ENCODE measurements at regions not wholly inside any gene's neighbourhood (a gene's known extent, or its start where the extent isn't known, plus 50 kb on each side); places are given as distances from the start of the nearest gene placed in this dataset.

DNA sequence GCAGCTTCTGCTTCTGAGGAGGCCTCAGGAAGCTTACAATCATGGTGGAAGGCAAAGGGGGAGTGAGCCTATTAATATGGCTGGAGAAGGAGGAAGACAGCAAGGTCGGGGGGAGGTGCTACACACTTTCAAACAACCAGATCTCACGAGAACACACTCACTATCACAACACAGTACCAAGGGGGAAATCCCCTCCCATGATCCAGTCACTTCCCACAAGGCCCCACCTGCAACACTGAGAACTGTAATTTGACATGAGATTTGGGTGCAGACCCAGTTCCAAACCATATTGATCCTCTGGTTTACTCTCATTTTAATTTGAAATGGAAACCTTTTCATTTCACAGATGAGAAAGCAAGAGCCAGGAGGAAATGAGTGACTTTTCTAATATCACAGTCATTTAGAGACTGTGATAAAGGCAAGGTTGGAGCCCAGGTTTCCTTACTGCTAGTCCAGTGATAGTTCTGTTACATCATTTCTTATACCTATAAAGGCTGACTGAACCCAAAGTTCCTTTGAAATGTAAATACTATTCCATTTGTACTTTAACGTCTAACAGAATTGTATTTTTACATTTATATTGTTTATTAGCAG lies 105.8 kb upstream of the GAP43 start:
- DNase-seq (ENCODE audit: low read depth in 4 of 4, low spot score in 2 of 4): no peak

DNA sequence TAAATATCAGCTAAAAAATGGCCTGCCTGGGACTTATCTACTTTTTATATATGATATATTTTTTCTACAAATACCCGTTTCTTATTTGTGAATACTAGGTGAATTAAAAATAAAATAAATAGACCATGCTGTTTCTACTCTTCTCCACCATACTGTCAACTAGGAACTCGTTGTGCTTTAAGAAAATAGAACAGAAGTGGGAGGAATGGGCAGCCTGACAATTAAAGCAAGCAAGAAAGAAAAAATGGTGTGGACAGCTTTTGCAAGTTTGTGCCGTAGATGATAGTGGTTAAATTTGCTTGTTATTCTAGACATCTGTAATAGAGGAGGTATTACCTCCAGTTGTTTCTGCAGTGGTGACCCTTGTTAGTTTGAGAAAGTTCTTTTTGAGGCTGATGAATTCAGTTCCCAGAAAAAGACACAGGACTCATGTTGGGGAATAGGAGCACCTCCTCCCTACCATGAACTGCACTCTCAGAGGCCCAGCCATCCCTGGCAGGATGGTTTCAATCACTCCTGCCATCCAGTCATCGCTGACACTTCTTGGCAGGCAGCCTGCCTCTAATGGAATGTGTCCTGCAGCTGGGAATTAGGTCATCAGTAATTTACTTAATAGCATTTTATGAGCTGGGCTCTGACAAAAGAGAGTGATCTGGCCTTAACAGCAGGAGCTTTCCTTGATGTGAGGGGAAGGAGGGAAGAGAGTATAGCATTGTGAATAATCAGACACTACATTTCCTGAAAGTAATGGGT lies 105.0 kb upstream of the GAP43 start:
- DNase-seq (ENCODE audit: low read depth in 4 of 4, low spot score in 2 of 4): peak; percentile 13 to 55 (median 31)

DNA sequence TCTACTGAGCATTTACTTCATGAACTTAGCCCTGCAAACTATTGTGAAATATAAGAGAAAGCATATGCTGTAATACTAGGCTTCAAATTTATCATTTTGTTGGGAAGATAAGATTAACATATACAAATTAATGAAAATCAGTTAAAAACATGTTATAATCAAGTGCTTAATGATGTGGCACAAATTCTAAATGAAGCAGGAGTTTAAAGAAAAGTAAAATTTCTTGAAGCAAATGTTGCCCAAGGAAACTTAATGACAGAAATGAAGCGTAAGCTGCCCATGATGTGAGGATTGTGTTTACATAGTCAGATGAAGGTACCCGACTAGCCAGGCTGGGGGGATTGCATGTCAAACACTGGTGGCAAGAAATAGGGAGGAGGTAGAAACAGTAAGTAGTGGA lies 103.1 kb upstream of the GAP43 start:
- no peak for DNase-seq (ENCODE audit: low read depth in 4 of 4, low spot score in 2 of 4)

DNA sequence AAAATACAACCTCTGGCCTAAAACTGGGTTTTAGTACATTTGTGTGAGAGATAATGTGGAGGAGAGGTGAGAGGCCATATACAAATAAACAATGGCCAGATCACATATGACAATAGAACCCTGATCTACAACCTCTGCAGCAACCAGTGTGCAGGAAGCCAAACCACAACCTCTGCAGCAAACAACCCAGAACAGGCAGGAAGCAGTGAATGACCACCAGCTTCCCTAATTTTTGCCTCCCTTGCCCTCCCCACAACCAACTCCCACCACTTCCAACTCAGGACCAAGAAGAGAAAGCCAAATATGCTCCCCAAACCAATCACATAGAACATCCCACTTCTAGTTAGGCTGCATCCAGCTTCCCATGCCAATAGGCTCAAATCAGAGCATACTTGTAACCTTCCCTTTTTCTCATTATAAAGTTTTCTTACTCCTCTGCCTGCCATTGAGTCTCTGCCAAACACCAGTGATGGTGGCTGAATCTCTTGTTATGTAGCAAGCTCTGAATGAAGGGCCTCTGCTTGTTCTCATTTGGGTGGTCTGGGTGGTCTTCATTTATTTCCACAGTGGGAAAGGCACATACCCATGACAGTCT lies 102.6 kb upstream of the GAP43 start:
- DNase-seq (ENCODE audit: low read depth in 4 of 4, low spot score in 2 of 4): no peak

DNA sequence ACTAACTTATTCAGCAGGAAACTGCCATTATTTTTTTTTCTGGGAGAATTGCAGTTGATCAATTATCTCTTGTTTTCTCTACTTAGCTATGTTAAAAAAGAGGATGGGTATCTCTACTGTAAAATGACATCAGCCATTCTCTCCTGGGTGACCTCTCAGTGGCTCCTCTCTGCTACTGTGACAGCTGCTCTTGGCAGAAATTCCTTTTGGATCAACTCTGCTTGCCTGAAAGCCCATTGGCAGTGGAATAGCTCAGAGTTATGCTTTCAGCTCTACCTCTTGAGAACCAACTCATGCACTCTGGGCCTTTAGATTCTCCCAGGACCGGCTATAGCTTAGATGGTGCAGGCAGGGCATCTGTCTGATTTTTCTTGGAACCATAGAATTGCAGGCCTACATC lies 99.9 kb upstream of the GAP43 start:
- no peak for DNase-seq (ENCODE audit: low read depth in 4 of 4, low spot score in 2 of 4)

- no peak for DNase-seq (ENCODE audit: low read depth in 4 of 4, low spot score in 2 of 4)
These were observed 98.8 kb upstream of the GAP43 start for GRCh38 chr3:115524549-115524948.

DNA sequence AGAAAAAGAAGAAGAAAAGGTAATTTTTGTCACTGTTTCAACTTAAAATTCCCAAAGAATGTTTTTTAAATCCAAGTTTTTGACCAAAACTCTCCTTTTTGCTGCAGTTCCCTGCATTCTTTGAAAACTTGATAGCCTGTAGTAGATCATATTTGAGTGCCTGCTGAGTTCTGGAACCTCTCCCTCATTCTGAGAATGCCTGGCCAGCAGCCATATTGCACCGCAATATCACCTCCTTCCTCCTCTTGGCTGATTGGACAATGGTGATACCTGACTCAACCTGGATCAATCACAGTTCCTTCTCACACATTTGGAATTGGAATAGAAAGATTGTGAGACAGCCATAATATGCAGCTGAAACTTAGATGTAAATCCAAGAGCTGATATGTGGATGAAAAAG lies 97.6 kb upstream of the GAP43 start:
- DNase-seq (ENCODE audit: low read depth in 4 of 4, low spot score in 2 of 4): no peak

- DNase-seq (ENCODE audit: low read depth in 4 of 4, low spot score in 2 of 4): no peak
These were observed 90.1 kb upstream of the GAP43 start for GRCh38 chr3:115533218-115533617.

DNA sequence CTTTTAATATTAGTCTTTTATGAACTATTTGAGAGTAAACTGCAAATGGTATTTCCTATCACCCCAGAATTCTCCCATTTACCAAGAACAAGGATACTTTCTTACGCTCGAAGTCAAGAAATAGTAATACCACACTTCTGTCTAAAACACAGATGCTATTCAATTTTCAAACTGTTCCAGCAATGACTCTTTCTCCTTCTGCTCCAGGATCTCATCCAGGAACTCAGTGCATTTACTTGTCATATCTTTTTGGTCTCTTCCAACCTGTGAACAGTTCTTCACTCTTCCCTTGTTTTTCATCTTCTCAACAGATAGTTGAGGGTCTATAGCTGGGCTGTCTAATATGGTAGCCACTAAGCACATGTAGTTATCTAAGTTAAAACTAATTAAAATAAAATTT lies 87.1 kb upstream of the GAP43 start:
- DNase-seq (ENCODE audit: low read depth in 4 of 4, low spot score in 2 of 4): no peak

DNA sequence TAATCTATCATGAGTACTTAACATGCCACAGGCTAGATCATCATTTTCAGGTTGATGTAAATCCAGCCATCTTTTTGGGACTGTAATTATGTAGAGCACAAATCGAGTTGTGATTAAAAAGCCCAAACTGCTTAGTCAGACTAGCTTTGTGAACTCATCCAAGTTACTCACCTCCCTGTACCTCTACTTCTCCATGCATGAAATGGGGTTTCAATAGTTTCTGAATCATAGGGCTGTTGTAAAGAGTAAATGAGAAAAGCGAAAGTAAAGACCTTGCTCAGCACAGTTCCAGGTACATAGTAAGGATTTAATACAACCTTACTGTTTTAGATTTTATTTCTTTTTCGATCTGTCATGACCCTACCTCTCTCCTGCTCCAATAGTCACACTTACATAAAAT lies 85.6 kb upstream of the GAP43 start:
- DNase-seq (ENCODE audit: low read depth in 4 of 4, low spot score in 2 of 4): no peak

GRCh38 chr3:115547207-115547606 lies 76.1 kb upstream of the GAP43 start:
- DNase-seq (ENCODE audit: low read depth in 4 of 4, low spot score in 2 of 4): no peak

DNA sequence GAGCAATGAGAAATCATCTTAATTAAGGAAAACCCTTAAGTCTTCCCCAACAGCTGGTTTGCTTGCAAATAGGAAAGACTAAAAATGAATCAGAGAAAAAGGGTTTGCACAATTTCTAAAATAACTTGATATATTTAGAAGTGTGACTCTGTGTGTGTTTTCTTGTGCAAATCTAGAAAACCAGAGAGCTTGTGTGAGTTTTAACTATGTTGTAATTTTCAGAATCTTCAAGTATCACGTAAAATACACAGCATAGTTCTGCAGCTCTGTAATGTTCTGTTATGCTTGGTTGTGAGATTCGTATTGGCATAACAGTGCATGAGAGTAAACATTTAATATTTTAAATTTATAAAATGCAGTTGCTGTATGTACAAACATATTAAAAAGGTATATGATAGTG lies 74.7 kb upstream of the GAP43 start:
- DNase-seq (ENCODE audit: low read depth in 4 of 4, low spot score in 2 of 4): no peak

DNA sequence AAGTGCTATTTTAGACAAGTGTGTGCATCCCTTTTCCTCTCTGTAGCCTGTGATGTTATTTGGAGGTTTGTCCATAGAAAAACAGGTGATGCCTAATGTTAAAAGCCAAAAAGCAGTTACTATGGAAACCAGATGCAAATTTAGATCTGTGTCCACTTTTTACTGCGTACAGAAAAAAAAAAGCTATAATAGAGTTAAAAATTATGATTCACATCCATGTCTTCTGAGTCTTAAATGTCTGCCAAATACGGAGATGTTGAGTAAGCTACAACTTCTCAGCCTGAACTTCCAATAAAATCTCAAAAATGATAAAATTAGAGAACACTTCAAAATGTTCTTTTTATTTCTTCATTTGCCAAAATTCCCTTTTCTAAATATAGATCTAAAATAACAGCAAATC lies 74.2 kb upstream of the GAP43 start:
- no peak for DNase-seq (ENCODE audit: low read depth in 4 of 4, low spot score in 2 of 4)

GRCh38 chr3:115550285-115550761 lies 73.0 kb upstream of the GAP43 start:
- DNase-seq (ENCODE audit: low read depth in 4 of 4, low spot score in 2 of 4): no peak

DNA sequence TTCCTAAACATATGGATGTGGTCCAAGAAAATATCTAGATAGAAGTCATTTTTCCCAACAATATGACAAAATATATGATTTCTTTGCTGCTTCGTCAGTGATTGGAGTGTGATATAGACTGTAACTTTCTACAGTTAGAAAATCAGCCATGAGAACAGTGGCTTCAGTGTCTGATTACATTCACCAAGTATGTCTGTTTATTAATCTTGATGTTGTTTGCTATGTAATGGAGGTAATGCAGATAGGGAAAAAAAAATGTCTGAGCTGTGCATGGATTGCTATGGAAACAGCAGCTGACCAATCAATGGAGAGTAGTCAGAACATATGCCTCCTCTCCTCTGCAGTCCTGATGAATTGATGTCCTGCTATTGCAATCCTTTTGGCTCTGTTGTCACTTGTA lies 72.3 kb upstream of the GAP43 start:
- no peak for DNase-seq (ENCODE audit: low read depth in 4 of 4, low spot score in 2 of 4)

DNA sequence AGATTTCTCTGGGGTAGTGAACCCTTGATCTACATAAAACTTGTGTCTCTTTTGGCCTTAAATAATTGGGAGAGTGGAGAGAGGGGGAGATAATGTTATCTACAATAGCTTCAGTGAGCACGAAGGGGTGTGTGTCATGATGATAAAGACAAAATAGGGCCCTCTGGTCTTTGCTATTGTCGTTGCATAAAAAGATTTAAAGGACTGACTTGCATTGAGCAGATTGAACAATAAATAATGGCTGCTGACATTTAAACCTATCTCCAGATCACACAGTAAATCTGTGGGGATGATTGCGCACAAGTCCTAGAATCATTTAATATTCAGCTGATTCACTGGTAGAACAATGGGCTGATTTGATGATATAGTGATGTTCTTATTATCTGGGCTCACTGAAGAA lies 71.3 kb upstream of the GAP43 start:
- no peak for DNase-seq (ENCODE audit: low read depth in 4 of 4, low spot score in 2 of 4)

DNA sequence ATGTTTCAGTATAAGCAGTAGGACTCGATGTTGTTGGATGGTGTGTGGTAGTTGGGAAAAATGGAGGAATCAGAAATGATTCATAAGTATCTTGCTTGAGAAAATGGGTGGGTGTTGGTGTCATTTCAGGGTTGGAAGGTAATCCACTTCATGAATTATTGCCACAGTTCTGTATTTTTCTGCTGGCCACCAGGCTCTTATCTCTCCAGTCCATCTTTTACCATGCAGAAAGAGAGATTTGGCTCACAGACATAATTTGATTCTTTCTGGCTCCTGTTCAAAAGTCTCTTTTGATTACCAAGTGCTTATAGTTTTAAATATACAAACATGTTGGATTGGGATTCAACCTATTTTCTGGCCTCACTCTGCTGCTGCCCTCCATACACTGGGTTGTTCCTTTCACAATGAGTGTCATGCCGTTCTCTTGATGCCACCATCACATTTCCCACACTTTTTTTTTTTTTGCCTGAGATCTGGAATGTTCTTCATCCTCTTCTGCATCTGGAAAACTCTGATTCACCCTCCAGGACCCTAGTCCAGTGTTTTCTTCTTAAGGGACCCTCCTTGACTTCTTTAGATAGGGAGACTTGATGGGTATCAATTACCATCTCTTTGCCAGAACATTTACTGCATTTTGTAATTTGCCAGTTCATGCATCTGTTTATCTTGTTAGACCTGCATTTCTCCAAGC lies 69.4 kb upstream of the GAP43 start:
- DNase-seq (ENCODE audit: low read depth in 4 of 4, low spot score in 2 of 4): no peak

GRCh38 chr3:115554487-115554807 lies 68.9 kb upstream of the GAP43 start:
- no peak for DNase-seq (ENCODE audit: low read depth in 4 of 4, low spot score in 2 of 4)

DNA sequence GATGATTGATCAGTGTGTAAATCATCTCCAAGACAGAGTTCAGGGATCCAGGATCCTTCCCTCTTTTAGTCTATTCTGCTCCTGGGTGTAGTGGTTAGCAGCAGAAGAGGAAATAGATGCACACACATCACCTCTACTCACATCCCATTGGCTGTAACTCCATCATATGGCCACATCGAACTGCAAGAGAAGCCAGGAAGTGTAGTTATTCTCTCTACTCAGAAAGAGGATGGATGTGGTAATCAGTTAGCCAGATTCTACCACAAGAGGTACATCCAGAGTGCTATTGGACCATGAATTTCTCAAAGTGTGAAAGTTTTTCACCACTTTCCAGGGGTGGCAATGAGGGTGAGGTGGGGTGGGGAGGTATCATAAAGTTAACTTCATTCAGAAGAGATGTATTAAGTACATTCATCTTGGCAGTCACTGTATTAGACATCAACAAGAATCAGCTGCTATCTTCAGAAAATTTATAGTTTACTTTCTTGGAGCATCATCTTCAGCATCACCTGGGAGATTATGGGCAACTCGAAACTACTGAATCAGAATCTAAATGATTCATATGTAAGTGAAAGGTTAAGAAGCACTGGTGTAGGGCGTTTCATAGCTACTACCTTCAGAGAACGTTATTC lies 60.6 kb upstream of the GAP43 start:
- DNase-seq (ENCODE audit: low read depth in 4 of 4, low spot score in 2 of 4): no peak

- no peak for DNase-seq (ENCODE audit: low read depth in 4 of 4, low spot score in 2 of 4)
These were observed 59.3 kb upstream of the GAP43 start for GRCh38 chr3:115563984-115564383.

DNA sequence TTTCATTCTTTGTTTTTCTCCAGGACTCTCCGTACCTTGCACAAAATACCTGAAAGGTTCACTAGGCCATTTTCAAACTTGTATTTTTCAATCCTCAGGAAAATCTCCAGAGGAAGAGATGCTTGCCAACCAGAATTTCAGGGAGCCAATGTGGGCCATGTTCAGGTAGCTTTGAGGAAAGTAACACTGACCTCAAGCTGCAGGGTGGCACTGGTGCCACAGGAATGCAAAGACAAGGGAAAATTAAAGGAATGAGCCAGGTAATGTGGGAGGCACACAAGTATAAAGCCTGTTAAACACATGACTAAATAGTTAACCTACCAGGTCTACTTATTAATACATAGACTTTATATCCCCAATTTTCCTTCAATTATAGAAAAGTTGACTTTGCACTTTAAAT lies 51.9 kb upstream of the GAP43 start:
- no peak for DNase-seq (ENCODE audit: low read depth in 4 of 4, low spot score in 2 of 4)

All from left renal cortex interstitium (tissue), 4 donors.